ENCODE measurements at regions not wholly inside any gene's neighbourhood (a gene's known extent, or its start where the extent isn't known, plus 50 kb on each side); places are given as distances from the start of the nearest gene placed in this dataset.

GRCh38 chr1:82844911-82845827 lies 1044.4 kb downstream of the ADGRL2 start:
- DNase-seq = no peak

DNA sequence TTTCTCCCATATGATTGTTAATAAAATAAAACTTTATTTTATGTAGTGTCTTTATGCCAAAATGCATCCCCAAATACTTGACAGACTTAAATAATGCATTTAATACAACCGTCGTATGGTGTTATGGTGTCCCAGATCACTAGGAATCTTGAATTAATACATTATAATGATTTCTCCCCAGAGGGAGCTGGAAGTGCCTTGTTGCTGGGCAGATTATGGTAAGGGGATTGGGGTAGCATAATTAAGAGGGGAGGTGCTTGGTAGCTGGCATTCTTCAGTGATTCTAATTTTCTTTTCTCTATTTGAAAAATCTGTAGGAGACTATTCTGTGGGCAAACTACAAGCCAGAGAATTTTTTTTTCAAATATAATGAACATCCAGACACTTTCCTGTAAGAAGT lies 1043.7 kb downstream of the ADGRL2 start:
- DNase-seq = no peak

GRCh38 chr1:82843876-82844275 lies 1043.1 kb downstream of the ADGRL2 start:
- no peak for DNase-seq

- DNase-seq = no peak
Observed at GRCh38 chr1:82840192-82840591, 1039.5 kb downstream of the ADGRL2 start.

GRCh38 chr1:82837766-82838465 lies 1037.2 kb downstream of the ADGRL2 start:
- DNase-seq = no peak

DNA sequence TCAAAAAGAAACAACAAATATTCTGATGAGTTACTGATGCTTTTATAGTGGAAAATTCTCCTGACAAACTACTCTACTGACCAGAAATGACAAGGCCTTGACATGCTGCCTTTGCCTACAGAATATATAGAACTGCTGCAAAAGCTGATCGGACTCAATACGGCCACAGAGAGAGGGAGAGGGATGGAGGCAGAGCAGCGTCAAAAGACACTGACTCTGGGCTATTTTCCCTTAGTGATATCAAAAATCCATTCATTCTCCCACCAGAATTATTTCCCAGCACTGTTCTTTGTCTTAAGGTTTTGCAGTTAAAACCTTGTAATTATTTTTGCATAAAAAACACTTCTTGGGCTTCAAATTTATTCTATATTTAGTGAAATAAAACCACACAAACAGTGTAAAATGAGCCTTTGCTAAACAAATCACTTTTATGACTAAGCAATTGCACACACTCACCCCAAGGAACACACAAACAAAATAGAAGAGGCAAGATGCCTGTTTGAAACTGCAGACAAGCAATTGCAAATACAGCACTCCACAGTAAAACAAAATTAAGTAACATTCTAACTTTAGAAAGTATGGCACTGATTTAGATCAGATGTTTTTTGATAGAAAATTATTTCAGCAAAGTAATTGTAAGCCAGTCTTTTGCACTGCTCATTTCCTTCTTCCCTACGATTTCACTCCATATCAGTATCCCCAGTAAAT lies 1036.4 kb downstream of the ADGRL2 start:
- no peak for DNase-seq

DNA sequence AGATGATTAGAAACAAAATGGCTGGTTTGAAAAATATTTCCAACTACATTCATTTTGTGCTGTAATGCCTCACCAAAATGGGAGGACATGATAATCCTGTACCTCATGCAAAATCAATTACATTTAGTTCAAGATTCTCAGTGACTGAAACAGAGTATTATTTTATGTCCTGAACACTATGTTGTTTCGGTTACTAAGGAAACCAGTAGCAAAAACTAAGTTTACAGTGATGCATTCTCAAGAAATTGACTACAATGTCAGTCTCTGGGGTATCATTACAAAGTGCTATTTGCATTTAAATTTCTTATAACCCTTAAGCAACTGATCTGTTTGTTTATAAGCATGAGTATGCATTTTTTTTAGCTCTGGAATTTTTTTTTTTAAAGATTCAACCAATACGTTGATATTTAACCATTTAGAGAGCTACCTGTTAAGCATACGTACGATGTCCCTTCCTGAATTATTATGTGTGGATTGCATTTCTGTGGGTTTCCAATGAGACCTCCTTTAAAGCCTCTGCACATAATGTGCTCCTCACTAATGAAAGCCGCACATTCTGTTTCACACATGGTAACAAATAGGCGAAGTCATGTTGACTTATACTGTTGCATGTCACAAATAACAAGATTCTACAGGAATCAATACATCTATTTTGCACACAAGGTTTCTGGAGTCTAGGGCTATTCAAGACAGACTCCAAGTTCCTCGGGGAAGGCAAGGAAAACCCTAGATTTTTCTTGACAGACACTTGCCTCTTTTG lies 1035.7 kb downstream of the ADGRL2 start:
- no peak for DNase-seq

DNA sequence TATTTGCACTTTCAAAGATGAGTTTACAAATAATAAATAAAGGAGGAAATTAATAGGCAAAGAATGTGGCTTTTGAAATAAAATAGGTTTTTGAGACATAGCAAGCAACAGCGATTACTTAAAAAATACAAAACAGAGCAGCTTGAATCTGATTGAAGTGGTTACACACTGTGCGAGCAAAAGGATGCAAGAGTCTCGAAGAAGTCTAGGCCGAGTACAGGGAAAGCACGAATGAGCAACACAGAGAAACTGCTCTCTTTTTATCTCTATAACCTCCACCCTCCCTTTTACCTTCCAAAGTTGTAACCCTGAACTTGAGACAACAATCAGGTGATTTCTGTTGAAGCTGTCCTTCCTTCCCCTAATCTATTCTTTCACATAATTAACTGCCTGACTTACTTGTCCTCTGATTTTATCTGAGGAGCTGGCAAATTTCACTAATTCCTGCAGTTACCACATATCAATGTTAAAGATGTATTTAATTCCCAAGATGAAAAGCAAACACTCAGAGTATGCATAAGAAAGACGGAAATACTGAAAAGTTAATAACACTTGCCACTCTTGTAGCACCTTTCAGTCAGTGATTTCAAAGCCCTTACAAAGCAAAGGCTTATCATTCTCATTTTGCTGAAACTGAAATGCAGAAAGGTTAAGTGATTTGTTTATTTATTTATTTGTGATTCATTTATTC lies 1030.1 kb downstream of the ADGRL2 start:
- DNase-seq = no peak

DNA sequence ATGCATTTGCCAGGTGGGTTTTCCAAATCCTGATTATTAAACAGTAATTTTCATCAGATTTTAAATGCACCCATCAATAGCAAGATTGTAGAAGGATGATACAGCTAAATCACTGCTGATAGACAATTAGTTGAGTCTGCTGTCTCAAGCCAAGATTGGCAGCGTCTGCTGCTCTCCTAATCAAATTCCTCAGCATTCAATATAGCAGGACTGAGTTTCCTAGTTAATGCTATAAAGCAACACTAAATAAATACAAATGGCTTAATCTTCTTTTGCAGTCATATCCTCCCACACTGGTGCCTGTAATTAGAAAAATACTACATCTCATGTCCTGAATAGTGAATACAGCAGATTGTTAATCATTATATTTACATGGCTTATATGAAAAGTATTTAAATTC lies 1028.8 kb downstream of the ADGRL2 start:
- DNase-seq = no peak

GRCh38 chr1:82823876-82824275 lies 1023.1 kb downstream of the ADGRL2 start:
- DNase-seq = no peak

GRCh38 chr1:82820816-82821215 lies 1020.1 kb downstream of the ADGRL2 start:
- DNase-seq = no peak

- no peak for DNase-seq
Observed at GRCh38 chr1:82819234-82819633, 1018.5 kb downstream of the ADGRL2 start.

DNA sequence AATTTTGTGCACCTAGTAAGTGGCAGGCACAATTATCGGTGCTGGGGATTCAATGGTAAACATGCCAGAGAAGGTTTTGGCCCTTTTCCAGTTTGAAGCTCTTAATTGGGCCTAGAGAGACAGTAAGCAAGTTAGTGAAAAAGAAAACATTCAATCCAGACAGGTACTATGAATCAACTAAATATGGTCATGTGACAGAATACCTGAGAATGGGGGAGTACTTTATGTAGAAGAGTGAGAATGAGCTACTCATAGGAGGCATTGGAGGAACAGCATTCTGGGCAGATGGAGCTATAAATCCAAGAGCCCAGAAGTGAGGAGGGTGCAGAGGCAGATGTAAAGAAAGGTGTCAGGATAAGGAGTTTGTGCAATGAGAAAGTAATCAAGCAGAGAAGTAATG lies 1017.9 kb downstream of the ADGRL2 start:
- DNase-seq = no peak

- DNase-seq = no peak
Observed at GRCh38 chr1:82813386-82813785, 1012.7 kb downstream of the ADGRL2 start.

- DNase-seq = no peak
Observed at GRCh38 chr1:82810601-82811000, 1009.9 kb downstream of the ADGRL2 start.

- DNase-seq = no peak
Observed at GRCh38 chr1:82807563-82807962, 1006.8 kb downstream of the ADGRL2 start.

GRCh38 chr1:82806133-82806532 lies 1005.4 kb downstream of the ADGRL2 start:
- no peak for DNase-seq

DNA sequence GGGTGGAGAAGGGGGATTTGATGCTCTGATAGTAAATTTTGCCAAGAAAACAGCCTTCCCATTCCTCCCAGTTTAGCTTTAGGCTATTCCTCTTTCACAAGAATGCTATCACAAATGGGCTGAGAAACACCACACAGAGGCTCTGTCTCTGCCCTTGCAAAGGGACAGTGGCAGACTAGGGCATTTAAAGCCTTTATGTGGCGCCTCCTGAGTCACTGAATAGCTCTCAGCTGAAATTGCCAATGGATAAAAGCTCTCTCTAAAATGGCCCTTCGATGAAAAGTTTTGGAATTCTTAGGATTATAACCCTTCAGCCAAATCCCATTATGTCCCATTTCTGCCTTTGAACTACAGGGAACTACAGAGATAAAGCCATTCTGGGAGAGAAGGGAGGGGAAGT lies 1000.4 kb downstream of the ADGRL2 start:
- no peak for DNase-seq

- DNase-seq = no peak
Observed at GRCh38 chr1:82800721-82801120, 1000.0 kb downstream of the ADGRL2 start.

GRCh38 chr1:82799261-82799660 lies 998.5 kb downstream of the ADGRL2 start:
- no peak for DNase-seq

DNA sequence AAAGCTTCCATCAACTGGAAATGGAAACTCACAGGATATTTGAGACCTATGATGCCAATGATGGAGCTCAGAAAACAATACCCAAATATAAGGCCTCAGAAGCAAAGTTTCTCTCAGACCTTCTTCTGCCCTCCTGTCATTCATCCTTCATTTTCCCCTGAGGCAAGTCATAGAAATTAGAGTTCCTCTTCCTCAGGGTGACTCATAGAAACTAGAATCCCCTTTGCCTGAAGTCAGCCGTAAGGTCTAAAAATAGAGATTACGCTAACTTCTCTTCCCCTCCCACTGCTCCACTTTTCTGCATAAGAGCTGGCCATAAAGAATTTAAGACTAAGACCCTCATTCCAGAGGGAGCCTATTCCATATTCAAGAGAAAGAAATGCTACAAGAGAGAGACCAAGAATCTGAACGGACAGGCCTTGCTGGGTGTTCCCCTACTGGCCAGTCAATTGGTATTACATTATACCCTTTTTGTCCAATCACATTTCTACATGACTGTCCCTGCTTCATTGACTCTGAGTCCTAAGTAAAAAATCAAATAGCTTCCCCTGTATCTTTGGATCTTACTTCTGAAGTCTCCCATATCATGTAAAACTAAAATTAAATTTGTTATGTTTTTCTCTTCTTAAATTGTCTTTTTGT lies 994.9 kb downstream of the ADGRL2 start:
- DNase-seq = no peak

DNA sequence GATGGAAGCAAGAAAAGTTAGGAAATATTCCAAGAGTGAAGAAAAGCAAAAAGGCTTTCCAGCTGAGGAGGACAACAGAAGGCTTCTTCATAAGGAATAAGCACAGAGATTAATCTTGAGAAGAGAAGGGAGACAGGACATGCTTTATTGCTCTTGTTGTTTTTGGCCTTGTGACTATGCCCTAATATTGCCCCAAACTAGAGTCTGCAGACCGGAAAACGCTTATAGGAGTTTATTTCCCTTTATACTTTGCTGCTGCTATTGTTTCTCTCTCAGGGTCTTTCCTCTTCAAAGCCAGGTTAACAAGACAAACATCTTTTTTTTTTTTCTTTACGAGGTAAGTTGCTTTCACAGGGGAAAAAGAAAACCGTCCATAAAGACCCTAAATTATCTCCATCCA lies 991.4 kb downstream of the ADGRL2 start:
- no peak for DNase-seq
